Liver (tissue), 3 donors: ENCODE measurements at regions not wholly inside any gene's neighbourhood (a gene's known extent, or its start where the extent isn't known, plus 50 kb on each side); places are given as distances from the start of the nearest gene placed in this dataset.

Experiments used
- CTCF ChIP-seq: fragments of 150-350 bp; IDR thresholded peaks from 2 replicates; pipeline ENCODE4 v1.5.1; 2017; ENCODE audit warnings: improper control_type of control experiment, low read depth, low read length; ENCODE audit not compliant: missing input control
- GABPA ChIP-seq, 2 donors: IDR thresholded peaks in 1 of 2; conservative IDR thresholded peaks in 1 of 2; 2 replicates each; pipeline ENCODE4 v1.6.1; 2016; ENCODE audit warnings: antibody characterized with exemption in 2 of 2, mild to moderate bottlenecking in 1 of 2, moderate library complexity in 1 of 2
- MAX ChIP-seq: IDR thresholded peaks from 2 replicates; pipeline ENCODE4 v1.6.1; 2016; ENCODE audit warnings: antibody characterized with exemption
- RAD21 ChIP-seq, 2 donors: IDR thresholded peaks; 2 replicates each; pipeline ENCODE4 v1.6.1; 2016; ENCODE audit warnings: antibody characterized with exemption in 2 of 2, mild to moderate bottlenecking in 2 of 2
- REST ChIP-seq: IDR thresholded peaks from 2 replicates; pipeline ENCODE4 v1.6.1; 2016; ENCODE audit warnings: antibody characterized with exemption, mild to moderate bottlenecking
- RXRA ChIP-seq, 2 donors: IDR thresholded peaks; 2 replicates each; pipeline ENCODE4 v1.6.1; 2017 to 2018; ENCODE audit warnings: antibody characterized with exemption in 2 of 2, mild to moderate bottlenecking in 1 of 2
- YY1 ChIP-seq: IDR thresholded peaks from 2 replicates; pipeline ENCODE4 v1.6.1; 2016; ENCODE audit warnings: antibody characterized with exemption, mild to moderate bottlenecking
- donor health status: healthy.
- donor health status: healthy.

GRCh38 chr10:3312403-3312940 is 139.9 kb upstream of the PITRM1 start:
- TF ChIP-seq CTCF (no peak), RAD21 (IDR thresholded peaks at IDR 0.05) (no peak), YY1 (no peak), MAX (no peak), RXRA (IDR thresholded peaks at IDR 0.05) (no peak), GABPA (IDR thresholded peaks at IDR 0.05 in 1 of 2, conservative IDR thresholded peaks at IDR 0.05 in 1 of 2) (no peak), REST (no peak)
